Uterus (tissue), 3 donors: ENCODE measurements at regions not wholly inside any gene's neighbourhood (a gene's known extent, or its start where the extent isn't known, plus 50 kb on each side); places are given as distances from the start of the nearest gene placed in this dataset.

Source experiments
- DNase-seq, 2 donors: peaks; one replicate each; pipeline ENCODE4 v3.0.0-alpha.2; 2019 to 2020
- H3K27ac ChIP-seq, 2 donors: fragments of 200-600 bp; sonication (generic); 1 replicate in 1 of 2; 2 replicates in 1 of 2; pipeline ENCODE4 v1.5.1; 2016 to 2018
- H3K27me3 ChIP-seq, 2 donors: fragments of 200-600 bp; sonication (generic); one replicate each; pipeline ENCODE4 v1.5.1; 2018 to 2019; ENCODE audit warnings: control low read depth in 1 of 2
- H3K36me3 ChIP-seq, 2 donors: fragments of 200-600 bp; sonication (generic); one replicate each; pipeline ENCODE4 v1.5.1; 2019; ENCODE audit warnings: control low read depth in 1 of 2
- H3K4me1 ChIP-seq, 2 donors: fragments of 200-600 bp; sonication (generic); one replicate each; pipeline ENCODE4 v1.5.1; 2018 to 2019; ENCODE audit warnings: control low read depth in 1 of 2
- H3K4me3 ChIP-seq, 2 donors: fragments of 200-600 bp; sonication (generic); 1 replicate in 1 of 2; 2 replicates in 1 of 2; pipeline ENCODE4 v1.5.1; 2018 to 2019; ENCODE audit warnings: mild to moderate bottlenecking in 1 of 2
- H3K9me3 ChIP-seq, 2 donors: fragments of 200-600 bp; sonication (generic); one replicate each; pipeline ENCODE4 v1.5.1; 2019; ENCODE audit warnings: control low read depth in 1 of 2
- CTCF ChIP-seq, 4 experiments: fragments of 200-600 bp in 2 of 4; fragments of 450-650 bp in 2 of 4; sonication (generic) in 2 of 4; IDR thresholded peaks; one replicate each; pipeline ENCODE4 v1.5.1; 2016 to 2019; ENCODE audit warnings: antibody characterized with exemption in 4 of 4, mild to moderate bottlenecking in 2 of 4, moderate library complexity in 1 of 4
- POLR2A ChIP-seq, 2 donors: fragments of 450-650 bp; IDR thresholded peaks; one replicate each; pipeline ENCODE4 v1.6.1; 2016; ENCODE audit warnings: antibody characterized with exemption in 2 of 2, mild to moderate bottlenecking in 1 of 2, moderate library complexity in 1 of 2
- intact Hi-C: fragments of 100-400 bp; cut with DNase I; formaldehyde crosslinking; loops from one replicate; pipeline ENCODE4 v1.15.1; 2023; ENCODE audit warnings: low total_unique reads
- donor health status: DM: yes; HTN: yes; CAD: no.

- H3K27me3 ChIP-seq = no peaks in the 10 kb centered on the region
- no peak for TF ChIP-seq POLR2A (IDR thresholded peaks at IDR 0.05)
- no peak for TF ChIP-seq CTCF (IDR thresholded peaks at IDR 0.05)
- H3K4me3 ChIP-seq = no peak overlapping the region
- no peaks in the 10 kb centered on the region for H3K36me3 ChIP-seq
- no peaks in the 10 kb centered on the region for H3K4me1 ChIP-seq
- no peaks in the 10 kb centered on the region for H3K9me3 ChIP-seq
- no peak overlapping the region for H3K27ac ChIP-seq
- DNase-seq = no peak
- intact Hi-C loops = no loop called here
Observed at GRCh38 chr4:79266136-79266535, 59.7 kb downstream of the NAA11 start.

GRCh38 chr4:79259242-79259641 is 66.6 kb downstream of the NAA11 start:
- no peaks in the 10 kb centered on the region for H3K9me3 ChIP-seq
- intact Hi-C loops = no loop called here
- no peaks in the 10 kb centered on the region for H3K4me1 ChIP-seq
- no peaks in the 10 kb centered on the region for H3K36me3 ChIP-seq
- H3K27ac ChIP-seq = no peak overlapping the region
- DNase-seq = no peak
- H3K4me3 ChIP-seq = no peak overlapping the region
- H3K27me3 ChIP-seq = no peaks in the 10 kb centered on the region
- no peak for TF ChIP-seq CTCF (IDR thresholded peaks at IDR 0.05)
- TF ChIP-seq POLR2A (IDR thresholded peaks at IDR 0.05) = no peak

- no peak for DNase-seq
- intact Hi-C loops = no loop called here
- no peaks in the 10 kb centered on the region for H3K27me3 ChIP-seq
- no peak overlapping the region for H3K4me3 ChIP-seq
- no peaks in the 10 kb centered on the region for H3K4me1 ChIP-seq
- TF ChIP-seq POLR2A (IDR thresholded peaks at IDR 0.05) = no peak
- TF ChIP-seq CTCF (IDR thresholded peaks at IDR 0.05) = no peak
- no peak overlapping the region for H3K27ac ChIP-seq
- no peaks in the 10 kb centered on the region for H3K36me3 ChIP-seq
- H3K9me3 ChIP-seq = no peaks in the 10 kb centered on the region
Observed at GRCh38 chr4:79258614-79259176, 67.2 kb downstream of the NAA11 start.

- H3K9me3 ChIP-seq = no peaks in the 10 kb centered on the region
- no peak overlapping the region for H3K4me3 ChIP-seq
- H3K36me3 ChIP-seq = no peaks in the 10 kb centered on the region
- H3K27me3 ChIP-seq = no peaks in the 10 kb centered on the region
- no peak for DNase-seq
- H3K27ac ChIP-seq = no peak overlapping the region
- intact Hi-C loops = no loop called here
- no peaks in the 10 kb centered on the region for H3K4me1 ChIP-seq
- TF ChIP-seq POLR2A (IDR thresholded peaks at IDR 0.05) (no peak), CTCF (IDR thresholded peaks at IDR 0.05) (no peak)
Observed at GRCh38 chr4:79257953-79258613, 67.8 kb downstream of the NAA11 start.

GRCh38 chr4:79255793-79256192 is 70.1 kb downstream of the NAA11 start:
- no peaks in the 10 kb centered on the region for H3K36me3 ChIP-seq
- intact Hi-C loops = no loop called here
- no peaks in the 10 kb centered on the region for H3K27me3 ChIP-seq
- no peak overlapping the region for H3K4me3 ChIP-seq
- DNase-seq = no peak
- H3K27ac ChIP-seq = no peak overlapping the region
- H3K4me1 ChIP-seq = no peaks in the 10 kb centered on the region
- TF ChIP-seq CTCF (IDR thresholded peaks at IDR 0.05) = no peak
- TF ChIP-seq POLR2A (IDR thresholded peaks at IDR 0.05) = no peak
- no peaks in the 10 kb centered on the region for H3K9me3 ChIP-seq
